K562 (cell line): ENCODE measurements at regions not wholly inside any gene's neighbourhood (a gene's known extent, or its start where the extent isn't known, plus 50 kb on each side); places are given as distances from the start of the nearest gene placed in this dataset.

ENCODE experiments used
- FOS ChIP-seq: IDR thresholded peaks from 3 replicates; pipeline ENCODE4 v1.6.1; 2011; ENCODE audit not compliant: insufficient read length; ENCODE audit errors: extremely low read depth
- HNRNPUL1 ChIP-seq: fragments of 200-400 bp; formaldehyde crosslinking; IDR thresholded peaks from 2 replicates; pipeline ENCODE4 v1.6.1; 2017; ENCODE audit warnings: low read length
- IRF2 ChIP-seq: sonication (generic); formaldehyde crosslinking; IDR thresholded peaks from 2 replicates; pipeline ENCODE4 v1.8.1; 2022; ENCODE audit warnings: mild to moderate bottlenecking, missing genetic modification reagents
- MLX ChIP-seq, 2 experiments: fragments of 450-650 bp in 1 of 2; sonication (generic) in 1 of 2; formaldehyde crosslinking; conservative IDR thresholded peaks; 2 replicates each; pipeline versions ENCODE4 v1.4.0 to v1.8.1; 2020 to 2022; ENCODE audit warnings: mild to moderate bottlenecking in 1 of 2, missing genetic modification reagents in 1 of 2
- RNF2 ChIP-seq: sonication (generic); IDR thresholded peaks from 2 replicates; pipeline ENCODE4 v1.6.1; 2016
- ZNF699 ChIP-seq: fragments of 250-450 bp; sonication (Bioruptor Pico); IDR thresholded peaks from 2 replicates; pipeline ENCODE4 v1.8.0; 2021; ENCODE audit warnings: mild to moderate bottlenecking, moderate library complexity; ENCODE audit not compliant: insufficient replicate concordance
- TF ChIP-seq, protein P1 (sequence below), 3 experiments: IDR thresholded peaks in 2 of 3; conservative IDR thresholded peaks in 1 of 3; 2 replicates each; pipeline ENCODE4 v1.5.1; 2011 to 2012; ENCODE audit warnings: low read length in 3 of 3, mild to moderate bottlenecking in 3 of 3, control low read depth in 2 of 3, improper control_type of control experiment in 1 of 3, inconsistent platforms in 1 of 3, low read depth in 1 of 3, mixed read lengths in 1 of 3, moderate library complexity in 1 of 3; ENCODE audit not compliant: insufficient read depth in 2 of 3

DNA sequence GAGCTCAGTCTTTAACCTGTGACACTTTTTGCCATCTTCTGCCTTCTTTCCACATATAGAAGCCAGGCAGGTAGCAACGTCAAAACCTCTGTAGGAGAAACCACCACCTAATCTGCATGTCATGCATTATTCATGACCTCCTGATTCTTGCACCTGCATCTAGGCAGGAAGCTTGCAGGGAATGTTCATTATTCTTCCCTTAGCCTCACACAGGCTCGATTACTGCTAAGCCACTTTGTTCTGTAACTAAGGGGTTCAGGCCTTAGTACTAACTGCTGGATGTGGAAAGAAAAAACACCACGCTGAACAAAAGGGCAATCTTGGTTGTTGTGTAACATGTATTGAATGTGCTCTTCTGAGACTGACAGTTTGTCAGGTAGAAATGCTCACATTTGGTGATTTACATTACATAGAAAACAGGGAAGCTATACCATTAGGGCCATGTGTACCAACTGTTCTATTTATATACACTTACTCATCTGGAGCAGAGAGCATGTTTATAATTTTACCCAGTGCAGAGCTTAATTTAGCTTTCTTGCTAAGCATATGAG is 366.9 kb downstream of the KLF12 start:
- TF ChIP-seq, protein P1, sequence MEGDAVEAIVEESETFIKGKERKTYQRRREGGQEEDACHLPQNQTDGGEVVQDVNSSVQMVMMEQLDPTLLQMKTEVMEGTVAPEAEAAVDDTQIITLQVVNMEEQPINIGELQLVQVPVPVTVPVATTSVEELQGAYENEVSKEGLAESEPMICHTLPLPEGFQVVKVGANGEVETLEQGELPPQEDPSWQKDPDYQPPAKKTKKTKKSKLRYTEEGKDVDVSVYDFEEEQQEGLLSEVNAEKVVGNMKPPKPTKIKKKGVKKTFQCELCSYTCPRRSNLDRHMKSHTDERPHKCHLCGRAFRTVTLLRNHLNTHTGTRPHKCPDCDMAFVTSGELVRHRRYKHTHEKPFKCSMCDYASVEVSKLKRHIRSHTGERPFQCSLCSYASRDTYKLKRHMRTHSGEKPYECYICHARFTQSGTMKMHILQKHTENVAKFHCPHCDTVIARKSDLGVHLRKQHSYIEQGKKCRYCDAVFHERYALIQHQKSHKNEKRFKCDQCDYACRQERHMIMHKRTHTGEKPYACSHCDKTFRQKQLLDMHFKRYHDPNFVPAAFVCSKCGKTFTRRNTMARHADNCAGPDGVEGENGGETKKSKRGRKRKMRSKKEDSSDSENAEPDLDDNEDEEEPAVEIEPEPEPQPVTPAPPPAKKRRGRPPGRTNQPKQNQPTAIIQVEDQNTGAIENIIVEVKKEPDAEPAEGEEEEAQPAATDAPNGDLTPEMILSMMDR (IDR thresholded peaks at IDR 0.05 in 2 of 3, conservative IDR thresholded peaks at IDR 0.05 in 1 of 3; ENCODE audit: insufficient read depth in 2 of 3, low read depth in 1 of 3, low read length in 3 of 3), result no peak
- TF ChIP-seq RNF2, result no peak
- TF ChIP-seq ZNF699 (CRISPR knock-in tag), result no peak
- no peak for TF ChIP-seq IRF2 (CRISPR knock-in tag)
- no peak for TF ChIP-seq HNRNPUL1
- TF ChIP-seq MLX (CRISPR knock-in tag; conservative IDR thresholded peaks at IDR 0.05), result no peak
- TF ChIP-seq FOS, result no peak
